HepG2 (cell line): ENCODE measurements at regions not wholly inside any gene's neighbourhood (a gene's known extent, or its start where the extent isn't known, plus 50 kb on each side); places are given as distances from the start of the nearest gene placed in this dataset.

Experiments used
- BCLAF1 ChIP-seq: fragments of 450-650 bp; IDR thresholded peaks from 2 replicates; pipeline ENCODE4 v1.6.1; 2017; ENCODE audit warnings: mild to moderate bottlenecking
- CBX1 ChIP-seq: IDR thresholded peaks from one replicate; pipeline ENCODE4 v1.6.1; 2016; ENCODE audit warnings: antibody characterized with exemption, low read depth
- CC2D1A ChIP-seq: sonication (generic); formaldehyde crosslinking; IDR thresholded peaks from 2 replicates; pipeline ENCODE4 v1.8.1; 2023; ENCODE audit warnings: mild to moderate bottlenecking, missing genetic modification reagents
- MNT ChIP-seq: fragments of 450-650 bp; IDR thresholded peaks from 2 replicates; pipeline ENCODE4 v1.6.1; 2016
- NR0B2 ChIP-seq: sonication (generic); formaldehyde crosslinking; IDR thresholded peaks from 2 replicates; pipeline ENCODE4 v1.4.0; 2020; ENCODE audit warnings: mild to moderate bottlenecking, missing genetic modification reagents
- NR2C2 ChIP-seq: sonication (generic); formaldehyde crosslinking; IDR thresholded peaks from 2 replicates; pipeline ENCODE4 v1.4.0; 2020; ENCODE audit warnings: missing genetic modification reagents, mild to moderate bottlenecking, moderate library complexity, borderline replicate concordance
- SP4 ChIP-seq: sonication (generic); formaldehyde crosslinking; IDR thresholded peaks from 2 replicates; pipeline ENCODE4 v1.8.1; 2023; ENCODE audit warnings: mild to moderate bottlenecking, missing genetic modification reagents
- ZNF362 ChIP-seq: sonication (generic); formaldehyde crosslinking; IDR thresholded peaks from 2 replicates; pipeline ENCODE4 v1.4.0; 2020; ENCODE audit warnings: missing genetic modification reagents, mild to moderate bottlenecking, borderline replicate concordance
- ZNF432 ChIP-seq: sonication (generic); formaldehyde crosslinking; IDR thresholded peaks from 2 replicates; pipeline ENCODE4 v1.5.0; 2020; ENCODE audit warnings: missing genetic modification reagents, mild to moderate bottlenecking, borderline replicate concordance
- ZNF788 ChIP-seq: sonication (generic); formaldehyde crosslinking; IDR thresholded peaks from 2 replicates; pipeline ENCODE4 v1.5.0; 2020; ENCODE audit warnings: mild to moderate bottlenecking, missing genetic modification reagents, borderline replicate concordance

GRCh38 chr4:164373021-164373420, 380.9 kb upstream of the SMIM31 start (continued):
- no peak for TF ChIP-seq CC2D1A (CRISPR knock-in tag)
- TF ChIP-seq NR0B2 (CRISPR knock-in tag): no peak
- no peak for TF ChIP-seq MNT
- TF ChIP-seq BCLAF1: no peak
- TF ChIP-seq CBX1: no peak
- TF ChIP-seq SP4 (CRISPR knock-in tag): no peak
- no peak for TF ChIP-seq ZNF362 (CRISPR knock-in tag)
- TF ChIP-seq NR2C2: no peak
- TF ChIP-seq ZNF788 (CRISPR knock-in tag): no peak
- TF ChIP-seq ZNF432: no peak
